ENCODE measurements at regions not wholly inside any gene's neighbourhood (a gene's known extent, or its start where the extent isn't known, plus 50 kb on each side); places are given as distances from the start of the nearest gene placed in this dataset.

DNA sequence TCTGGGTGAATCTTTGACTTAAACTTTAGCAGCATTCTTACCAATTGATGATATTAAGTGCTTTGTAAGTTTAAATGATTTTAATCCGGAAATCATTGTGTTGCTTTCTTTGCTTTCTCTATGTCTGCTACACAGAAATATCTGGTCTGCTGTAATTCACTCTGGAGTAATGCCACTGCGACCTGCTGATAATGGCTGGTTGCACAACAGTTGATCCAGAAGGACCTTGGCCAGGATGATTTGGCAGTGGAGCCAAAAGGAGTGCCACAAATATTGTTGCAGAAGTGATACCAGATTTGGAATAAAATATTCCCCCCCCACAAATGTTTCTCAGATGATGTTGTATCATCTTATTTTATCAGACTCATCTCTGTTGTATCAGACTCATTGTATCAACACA, 2063.9 kb downstream of the MRPL39 start:
- no peaks in the 10 kb centered on the region for H3K4me1 ChIP-seq (ENCODE audit: insufficient read depth, low read length)
- no peaks in the 10 kb centered on the region for H4K20me1 ChIP-seq (ENCODE audit: insufficient read depth, low read length)
- no peak for ATAC-seq (ENCODE audit: insufficient read depth, low read depth)
- no peak overlapping the region for H2AFZ ChIP-seq (ENCODE audit: low read depth, low read length)
- no peak for DNase-seq
- no peak overlapping the region for H3K4me2 ChIP-seq (ENCODE audit: insufficient read depth, low read length)
- no peak for TF ChIP-seq EZH2 (IDR thresholded peaks at IDR 0.05; ENCODE audit: borderline replicate concordance, low read depth, low read length, severe bottlenecking)
- TF ChIP-seq, protein P1, sequence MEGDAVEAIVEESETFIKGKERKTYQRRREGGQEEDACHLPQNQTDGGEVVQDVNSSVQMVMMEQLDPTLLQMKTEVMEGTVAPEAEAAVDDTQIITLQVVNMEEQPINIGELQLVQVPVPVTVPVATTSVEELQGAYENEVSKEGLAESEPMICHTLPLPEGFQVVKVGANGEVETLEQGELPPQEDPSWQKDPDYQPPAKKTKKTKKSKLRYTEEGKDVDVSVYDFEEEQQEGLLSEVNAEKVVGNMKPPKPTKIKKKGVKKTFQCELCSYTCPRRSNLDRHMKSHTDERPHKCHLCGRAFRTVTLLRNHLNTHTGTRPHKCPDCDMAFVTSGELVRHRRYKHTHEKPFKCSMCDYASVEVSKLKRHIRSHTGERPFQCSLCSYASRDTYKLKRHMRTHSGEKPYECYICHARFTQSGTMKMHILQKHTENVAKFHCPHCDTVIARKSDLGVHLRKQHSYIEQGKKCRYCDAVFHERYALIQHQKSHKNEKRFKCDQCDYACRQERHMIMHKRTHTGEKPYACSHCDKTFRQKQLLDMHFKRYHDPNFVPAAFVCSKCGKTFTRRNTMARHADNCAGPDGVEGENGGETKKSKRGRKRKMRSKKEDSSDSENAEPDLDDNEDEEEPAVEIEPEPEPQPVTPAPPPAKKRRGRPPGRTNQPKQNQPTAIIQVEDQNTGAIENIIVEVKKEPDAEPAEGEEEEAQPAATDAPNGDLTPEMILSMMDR (IDR thresholded peaks at IDR 0.05; ENCODE audit: borderline replicate concordance, extremely low read depth, low read length, poor library complexity, severe bottlenecking), result no peak
- no peak overlapping the region for H3K9ac ChIP-seq (ENCODE audit: low read depth, low read length)
- H3K36me3 ChIP-seq (ENCODE audit: insufficient read depth, low read length), result no peaks in the 10 kb centered on the region
- no peaks in the 10 kb centered on the region for H3K79me2 ChIP-seq (ENCODE audit: insufficient read depth, low read length)
- no peaks in the 10 kb centered on the region for H3K9me3 ChIP-seq (ENCODE audit: insufficient read depth, low read length, severe bottlenecking)
- H3K27ac ChIP-seq (ENCODE audit: low read length), result no peak overlapping the region
- no peak overlapping the region for H3K4me3 ChIP-seq (ENCODE audit: low read depth in 1 of 2, low read length in 2 of 2)
- H3K27me3 ChIP-seq (ENCODE audit: insufficient read depth, low read length, poor library complexity), result no peaks in the 10 kb centered on the region

GRCh38 chr21:23542097-23542496, 2065.2 kb downstream of the MRPL39 start:
- no peak overlapping the region for H3K27ac ChIP-seq (ENCODE audit: low read length)
- H3K79me2 ChIP-seq (ENCODE audit: insufficient read depth, low read length), result no peaks in the 10 kb centered on the region
- no peaks in the 10 kb centered on the region for H3K27me3 ChIP-seq (ENCODE audit: insufficient read depth, low read length, poor library complexity)
- no peaks in the 10 kb centered on the region for H3K9me3 ChIP-seq (ENCODE audit: insufficient read depth, low read length, severe bottlenecking)
- no peak for TF ChIP-seq EZH2 (IDR thresholded peaks at IDR 0.05; ENCODE audit: borderline replicate concordance, low read depth, low read length, severe bottlenecking)
- no peaks in the 10 kb centered on the region for H3K4me1 ChIP-seq (ENCODE audit: insufficient read depth, low read length)
- DNase-seq, result no peak
- H3K9ac ChIP-seq (ENCODE audit: low read depth, low read length), result no peak overlapping the region
- H3K4me3 ChIP-seq (ENCODE audit: low read depth in 1 of 2, low read length in 2 of 2), result no peak overlapping the region
- H3K4me2 ChIP-seq (ENCODE audit: insufficient read depth, low read length), result no peak overlapping the region
- no peak overlapping the region for H2AFZ ChIP-seq (ENCODE audit: low read depth, low read length)
- ATAC-seq (ENCODE audit: insufficient read depth, low read depth), result no peak
- H4K20me1 ChIP-seq (ENCODE audit: insufficient read depth, low read length), result no peaks in the 10 kb centered on the region
- H3K36me3 ChIP-seq (ENCODE audit: insufficient read depth, low read length), result no peaks in the 10 kb centered on the region

DNA sequence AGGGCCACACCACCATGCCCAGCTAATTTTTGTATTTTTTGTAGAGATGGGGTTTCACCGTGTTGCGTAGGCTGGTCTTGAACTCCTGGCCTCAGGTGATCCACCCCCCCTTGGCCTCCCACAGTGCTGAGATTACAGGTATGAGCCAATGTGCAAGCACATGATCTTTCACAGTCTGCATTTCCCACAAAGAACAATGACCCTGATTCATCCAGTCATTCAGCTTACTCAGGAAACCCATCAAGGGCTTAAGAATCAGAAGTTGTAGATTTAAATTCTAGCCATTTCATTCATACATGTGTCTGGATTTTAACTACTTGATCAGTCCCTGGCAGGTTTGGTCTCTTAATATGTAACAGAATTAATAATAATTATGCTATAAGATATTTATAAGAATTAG, 2065.7 kb downstream of the MRPL39 start:
- H3K4me3 ChIP-seq (ENCODE audit: low read depth in 1 of 2, low read length in 2 of 2), result no peak overlapping the region
- H3K79me2 ChIP-seq (ENCODE audit: insufficient read depth, low read length), result no peaks in the 10 kb centered on the region
- DNase-seq (no peak), ATAC-seq (ENCODE audit: insufficient read depth, low read depth) (no peak)
- no peaks in the 10 kb centered on the region for H3K4me1 ChIP-seq (ENCODE audit: insufficient read depth, low read length)
- H4K20me1 ChIP-seq (ENCODE audit: insufficient read depth, low read length), result no peaks in the 10 kb centered on the region
- H3K27me3 ChIP-seq (ENCODE audit: insufficient read depth, low read length, poor library complexity), result no peaks in the 10 kb centered on the region
- no peak overlapping the region for H3K9ac ChIP-seq (ENCODE audit: low read depth, low read length)
- no peaks in the 10 kb centered on the region for H3K36me3 ChIP-seq (ENCODE audit: insufficient read depth, low read length)
- no peaks in the 10 kb centered on the region for H3K9me3 ChIP-seq (ENCODE audit: insufficient read depth, low read length, severe bottlenecking)
- no peak overlapping the region for H3K27ac ChIP-seq (ENCODE audit: low read length)
- no peak overlapping the region for H2AFZ ChIP-seq (ENCODE audit: low read depth, low read length)
- TF ChIP-seq, protein P1 (IDR thresholded peaks at IDR 0.05; ENCODE audit: borderline replicate concordance, extremely low read depth, low read length, poor library complexity, severe bottlenecking), result no peak
- TF ChIP-seq EZH2 (IDR thresholded peaks at IDR 0.05; ENCODE audit: borderline replicate concordance, low read depth, low read length, severe bottlenecking), result no peak
- H3K4me2 ChIP-seq (ENCODE audit: insufficient read depth, low read length), result no peak overlapping the region

GRCh38 chr21:23534850-23535249, 2072.4 kb downstream of the MRPL39 start:
- Histone ChIP-seq H3K9ac (ENCODE audit: low read depth, low read length) (no peak overlapping the region), H3K4me3 (ENCODE audit: low read depth in 1 of 2, low read length in 2 of 2) (no peak overlapping the region), H3K4me2 (ENCODE audit: insufficient read depth, low read length) (no peak overlapping the region), H3K9me3 (ENCODE audit: insufficient read depth, low read length, severe bottlenecking) (no peaks in the 10 kb centered on the region), H3K36me3 (ENCODE audit: insufficient read depth, low read length) (no peaks in the 10 kb centered on the region), H3K4me1 (ENCODE audit: insufficient read depth, low read length) (no peaks in the 10 kb centered on the region), H3K27ac (ENCODE audit: low read length) (no peak overlapping the region), H4K20me1 (ENCODE audit: insufficient read depth, low read length) (no peaks in the 10 kb centered on the region), H2AFZ (ENCODE audit: low read depth, low read length) (no peak overlapping the region), H3K79me2 (ENCODE audit: insufficient read depth, low read length) (no peaks in the 10 kb centered on the region), H3K27me3 (ENCODE audit: insufficient read depth, low read length, poor library complexity) (no peaks in the 10 kb centered on the region)
- ATAC-seq (ENCODE audit: insufficient read depth, low read depth) (no peak), DNase-seq (no peak)
- TF ChIP-seq, protein P1 (IDR thresholded peaks at IDR 0.05; ENCODE audit: borderline replicate concordance, extremely low read depth, low read length, poor library complexity, severe bottlenecking), result no peak
- TF ChIP-seq EZH2 (IDR thresholded peaks at IDR 0.05; ENCODE audit: borderline replicate concordance, low read depth, low read length, severe bottlenecking), result no peak

Measured in DND-41 (cell line).